T-helper 17 cell (primary cell): ENCODE measurements at regions not wholly inside any gene's neighbourhood (a gene's known extent, or its start where the extent isn't known, plus 50 kb on each side); places are given as distances from the start of the nearest gene placed in this dataset.
"Not testable (repeated sequence)": the region's sequence is repeated elsewhere in the genome, so short reads cannot be mapped to it uniquely, and the experiment has no call there.

Experiments
- ATAC-seq: fragments of 150-1000 bp; cut with Tn5 transposase; 2 replicates; pipeline ENCODE4 v1.10.0; 2021; ENCODE audit warnings: mild to moderate bottlenecking, moderate library complexity
- DNase-seq, 3 donors: peaks; one replicate each; pipeline versions ENCODE4 v3.0.0 to v3.0.0-alpha.2; 2020 to 2021
- H3K9me3 ChIP-seq: one replicate; pipeline ENCODE4 v1.7.0; 2013; ENCODE audit warnings: low read length, mild to moderate bottlenecking; ENCODE audit not compliant: control insufficient read depth, poor library complexity, severe bottlenecking
- H3K27ac Mint-ChIP-seq: one replicate; pipeline ENCODE4 v1.8.0; 2022; ENCODE audit warnings: mild to moderate bottlenecking, moderate library complexity, mixed read lengths
- H3K27me3 Mint-ChIP-seq: one replicate; pipeline ENCODE4 v1.8.0; 2022; ENCODE audit warnings: mixed read lengths
- H3K36me3 Mint-ChIP-seq: one replicate; pipeline ENCODE4 v1.8.0; 2022; ENCODE audit warnings: low read depth, mixed read lengths
- H3K4me1 Mint-ChIP-seq: one replicate; pipeline ENCODE4 v1.8.0; 2022; ENCODE audit warnings: mild to moderate bottlenecking, mixed read lengths
- H3K4me3 Mint-ChIP-seq: one replicate; pipeline ENCODE4 v1.8.0; 2022; ENCODE audit warnings: mild to moderate bottlenecking, moderate library complexity, mixed read lengths

- no peak for DNase-seq
Measured at GRCh38 chr2:156005531-156005930, 327.0 kb downstream of the NR4A2 start.

GRCh38 chr2:156004459-156004858, 328.1 kb downstream of the NR4A2 start:
- ATAC-seq = no peak
- H3K27ac Mint-ChIP-seq = no peak overlapping the region

More at GRCh38 chr2:156005531-156005930, 327.0 kb downstream of the NR4A2 start:
- H3K9me3 ChIP-seq = no peaks in the 10 kb centered on the region
- H3K36me3 Mint-ChIP-seq = no peaks in the 10 kb centered on the region
- H3K4me1 Mint-ChIP-seq = peaks cover 2% of the 10 kb centered on the region
- H3K27me3 Mint-ChIP-seq = peaks cover 12% of the 10 kb centered on the region
- no peak overlapping the region for H3K27ac Mint-ChIP-seq
- no peak for ATAC-seq
- H3K4me3 Mint-ChIP-seq = no peak overlapping the region

GRCh38 chr2:156003780-156004179, 328.7 kb downstream of the NR4A2 start:
- ATAC-seq (no peak), DNase-seq (no peak)

More at GRCh38 chr2:156004459-156004858, 328.1 kb downstream of the NR4A2 start:
- DNase-seq = no peak
- no peak overlapping the region for H3K4me3 Mint-ChIP-seq
- peaks cover 2% of the 10 kb centered on the region for H3K4me1 Mint-ChIP-seq
- peaks cover 12% of the 10 kb centered on the region for H3K27me3 Mint-ChIP-seq
- no peaks in the 10 kb centered on the region for H3K36me3 Mint-ChIP-seq
- H3K9me3 ChIP-seq = no peaks in the 10 kb centered on the region

GRCh38 chr2:156001851-156002250, 330.7 kb downstream of the NR4A2 start:
- ATAC-seq = no peak
- H3K36me3 Mint-ChIP-seq = no peaks in the 10 kb centered on the region
- peaks cover 2% of the 10 kb centered on the region for H3K4me1 Mint-ChIP-seq
- no peaks in the 10 kb centered on the region for H3K9me3 ChIP-seq
- no peak overlapping the region for H3K4me3 Mint-ChIP-seq
- H3K27ac Mint-ChIP-seq = no peak overlapping the region
- peaks cover 6% of the 10 kb centered on the region for H3K27me3 Mint-ChIP-seq
- no peak for DNase-seq

More at GRCh38 chr2:156003780-156004179, 328.7 kb downstream of the NR4A2 start:
- peaks cover 12% of the 10 kb centered on the region for H3K27me3 Mint-ChIP-seq
- H3K9me3 ChIP-seq = no peaks in the 10 kb centered on the region
- H3K36me3 Mint-ChIP-seq = no peaks in the 10 kb centered on the region
- no peak overlapping the region for H3K4me3 Mint-ChIP-seq
- H3K27ac Mint-ChIP-seq = no peak overlapping the region
- peaks cover 2% of the 10 kb centered on the region for H3K4me1 Mint-ChIP-seq

GRCh38 chr2:155997538-155997937, 335.0 kb downstream of the NR4A2 start:
- H3K9me3 ChIP-seq = no peaks in the 10 kb centered on the region
- no peak for DNase-seq
- H3K36me3 Mint-ChIP-seq = no peaks in the 10 kb centered on the region
- peaks cover 5% of the 10 kb centered on the region for H3K27me3 Mint-ChIP-seq
- no peaks in the 10 kb centered on the region for H3K4me1 Mint-ChIP-seq
- no peak overlapping the region for H3K27ac Mint-ChIP-seq
- no peak for ATAC-seq
- H3K4me3 Mint-ChIP-seq = no peak overlapping the region

- ATAC-seq (no peak), DNase-seq (no peak)
- H3K27ac Mint-ChIP-seq = no peak overlapping the region
- no peaks in the 10 kb centered on the region for H3K4me1 Mint-ChIP-seq
- no peaks in the 10 kb centered on the region for H3K36me3 Mint-ChIP-seq
- H3K4me3 Mint-ChIP-seq = no peak overlapping the region
- no peaks in the 10 kb centered on the region for H3K9me3 ChIP-seq
- H3K27me3 Mint-ChIP-seq = peaks cover 5% of the 10 kb centered on the region
Measured at GRCh38 chr2:155994315-155994714, 338.2 kb downstream of the NR4A2 start.

- H3K36me3 Mint-ChIP-seq = no peaks in the 10 kb centered on the region
- H3K4me1 Mint-ChIP-seq = peaks cover 6% of the 10 kb centered on the region
- H3K27ac Mint-ChIP-seq = no peak overlapping the region
- no peaks in the 10 kb centered on the region for H3K27me3 Mint-ChIP-seq
- no peak for DNase-seq
- H3K4me3 Mint-ChIP-seq = no peak overlapping the region
- no peaks in the 10 kb centered on the region for H3K9me3 ChIP-seq
- no peak for ATAC-seq
Measured at GRCh38 chr2:155983845-155984244, 348.7 kb downstream of the NR4A2 start.

GRCh38 chr2:155982135-155982534, 350.4 kb downstream of the NR4A2 start:
- Mint-ChIP-seq H3K36me3 (no peaks in the 10 kb centered on the region), H3K27ac (no peak overlapping the region), H3K4me3 (no peak overlapping the region), H3K27me3 (no peaks in the 10 kb centered on the region), H3K4me1 (peaks cover 6% of the 10 kb centered on the region)
- no peak for ATAC-seq
- H3K9me3 ChIP-seq = no peaks in the 10 kb centered on the region
- DNase-seq = no peak

GRCh38 chr2:155980941-155981560, 351.5 kb downstream of the NR4A2 start:
- Mint-ChIP-seq H3K27ac (no peak overlapping the region), H3K4me1 (peaks cover 5% of the 10 kb centered on the region), H3K27me3 (no peaks in the 10 kb centered on the region), H3K36me3 (no peaks in the 10 kb centered on the region), H3K4me3 (no peak overlapping the region)
- DNase-seq (no peak), ATAC-seq (no peak)
- no peaks in the 10 kb centered on the region for H3K9me3 ChIP-seq

GRCh38 chr2:155975734-155976133, 356.8 kb downstream of the NR4A2 start:
- DNase-seq (no peak), ATAC-seq (no peak)
- Mint-ChIP-seq H3K4me1 (no peaks in the 10 kb centered on the region), H3K36me3 (no peaks in the 10 kb centered on the region), H3K27me3 (no peaks in the 10 kb centered on the region), H3K27ac (no peak overlapping the region), H3K4me3 (no peak overlapping the region)
- no peaks in the 10 kb centered on the region for H3K9me3 ChIP-seq

- Mint-ChIP-seq H3K4me3 (no peak overlapping the region), H3K4me1 (no peaks in the 10 kb centered on the region), H3K27me3 (no peaks in the 10 kb centered on the region), H3K36me3 (no peaks in the 10 kb centered on the region), H3K27ac (no peak overlapping the region)
- H3K9me3 ChIP-seq = no peaks in the 10 kb centered on the region
- DNase-seq (no peak), ATAC-seq (no peak)
Measured at GRCh38 chr2:155972916-155973315, 359.6 kb downstream of the NR4A2 start.

GRCh38 chr2:155966064-155966471, 366.5 kb downstream of the NR4A2 start:
- H3K36me3 Mint-ChIP-seq, H3K4me3 Mint-ChIP-seq, H3K27me3 Mint-ChIP-seq: not testable (repeated sequence)

GRCh38 chr2:155965415-155966063, 367.0 kb downstream of the NR4A2 start:
- Mint-ChIP-seq H3K27ac (no peak overlapping the region), H3K36me3 (no peaks in the 10 kb centered on the region), H3K27me3 (no peaks in the 10 kb centered on the region), H3K4me1 (no peaks in the 10 kb centered on the region), H3K4me3 (no peak overlapping the region)
- ATAC-seq (no peak), DNase-seq (no peak)
- no peaks in the 10 kb centered on the region for H3K9me3 ChIP-seq

More at GRCh38 chr2:155966064-155966471, 366.5 kb downstream of the NR4A2 start:
- H3K27ac Mint-ChIP-seq, ATAC-seq, H3K9me3 ChIP-seq, DNase-seq, H3K4me1 Mint-ChIP-seq: not testable (repeated sequence)

- no peaks in the 10 kb centered on the region for H3K9me3 ChIP-seq
- ATAC-seq (no peak), DNase-seq (no peak)
- no peaks in the 10 kb centered on the region for H3K27me3 Mint-ChIP-seq
- H3K4me1 Mint-ChIP-seq = no peaks in the 10 kb centered on the region
- no peak overlapping the region for H3K4me3 Mint-ChIP-seq
- H3K36me3 Mint-ChIP-seq = no peaks in the 10 kb centered on the region
- no peak overlapping the region for H3K27ac Mint-ChIP-seq
Measured at GRCh38 chr2:155961641-155962040, 370.9 kb downstream of the NR4A2 start.
